Posterior cingulate gyrus (tissue), 11 donors: ENCODE measurements at regions not wholly inside any gene's neighbourhood (a gene's known extent, or its start where the extent isn't known, plus 50 kb on each side); places are given as distances from the start of the nearest gene placed in this dataset.
"Not testable (repeated sequence)": the region's sequence is repeated elsewhere in the genome, so short reads cannot be mapped to it uniquely, and the experiment has no call there.

Experiments
- DNase-seq, 10 donors: peaks; one replicate each; pipeline versions ENCODE4 v3.0.0 to v3.0.0-alpha.2; 2020 to 2021; ENCODE audit warnings: mixed read lengths in 3 of 10
- intact Hi-C: fragments of 100-400 bp; cut with DNase I; formaldehyde crosslinking; loops from one replicate; pipeline ENCODE4 v1.15.1; 2023

- intact Hi-C loops: no loop called here
- no peak for DNase-seq
Measured at GRCh38 chr15:70387993-70388392, 290.3 kb upstream of the TLE3 start.

GRCh38 chr15:70387081-70387480 is 289.4 kb upstream of the TLE3 start:
- no peak for DNase-seq
- intact Hi-C loops: no loop called here

DNA sequence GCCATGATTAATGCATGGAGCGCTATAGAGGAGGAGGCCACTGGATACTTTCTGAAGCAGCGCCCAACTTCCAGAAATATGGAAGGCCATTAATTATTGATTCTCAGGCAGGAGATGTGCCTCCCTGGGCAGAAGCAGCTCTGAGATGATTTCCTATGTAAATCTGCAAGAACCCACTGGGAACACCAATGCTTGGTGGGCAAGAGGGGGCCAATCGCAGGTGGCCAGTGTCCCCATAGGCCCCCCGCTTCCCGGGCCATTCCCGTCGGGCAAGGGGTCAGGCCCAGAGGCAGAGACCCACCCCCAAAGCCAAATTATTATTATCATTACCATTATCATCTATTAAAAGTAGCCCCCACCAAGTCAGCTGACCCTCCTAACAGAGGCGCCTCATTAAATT is 288.0 kb upstream of the TLE3 start:
- DNase-seq: no peak
- intact Hi-C loops: no loop called here

DNA sequence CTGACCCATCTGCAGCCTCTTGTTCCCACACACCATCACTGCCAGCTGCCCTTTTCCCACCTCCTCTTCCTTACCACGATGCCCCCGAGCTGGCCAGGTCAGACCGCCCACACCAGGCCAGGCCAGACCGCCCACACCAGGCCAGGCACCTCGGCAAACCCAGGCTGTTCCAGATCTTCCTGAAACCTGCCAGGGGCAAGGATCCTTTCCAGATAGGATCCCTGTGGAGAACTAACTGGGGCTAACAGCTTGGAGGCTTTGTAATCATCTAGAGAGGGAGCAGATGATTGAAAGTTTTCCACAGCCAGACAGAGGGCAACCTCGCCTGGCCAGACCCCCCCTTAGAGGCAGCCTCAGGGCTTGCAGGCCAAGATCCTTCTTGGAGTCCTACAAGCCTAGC is 287.3 kb upstream of the TLE3 start:
- intact Hi-C loops: no loop called here
- DNase-seq: no peak

DNA sequence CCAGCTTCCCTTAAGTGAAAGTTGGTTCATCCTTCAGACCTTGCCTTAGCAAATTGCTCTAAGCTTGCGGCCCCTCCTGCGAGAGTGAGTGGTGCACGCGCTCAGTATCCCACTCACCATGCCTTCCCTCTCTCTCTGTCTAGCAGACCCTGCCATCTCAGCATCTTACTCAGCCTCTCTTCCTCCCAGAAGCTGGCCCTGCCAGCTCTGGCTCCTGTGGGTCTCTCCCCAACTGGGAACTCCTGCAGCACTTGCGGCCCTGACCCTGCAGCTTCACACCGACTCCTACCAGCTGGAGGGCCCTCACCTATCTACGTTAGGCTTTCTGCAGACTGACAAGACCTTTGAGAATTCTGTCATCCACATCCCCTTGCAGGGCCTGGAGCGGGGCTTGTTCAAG is 286.1 kb upstream of the TLE3 start:
- no peak for DNase-seq
- intact Hi-C loops: no loop called here

- intact Hi-C loops: no loop called here
Measured at GRCh38 chr15:70382762-70383458, 285.2 kb upstream of the TLE3 start.

GRCh38 chr15:70382009-70382749 is 284.5 kb upstream of the TLE3 start:
- intact Hi-C loops: no loop called here

More at GRCh38 chr15:70382762-70383458, 285.2 kb upstream of the TLE3 start:
- no peak for DNase-seq

DNA sequence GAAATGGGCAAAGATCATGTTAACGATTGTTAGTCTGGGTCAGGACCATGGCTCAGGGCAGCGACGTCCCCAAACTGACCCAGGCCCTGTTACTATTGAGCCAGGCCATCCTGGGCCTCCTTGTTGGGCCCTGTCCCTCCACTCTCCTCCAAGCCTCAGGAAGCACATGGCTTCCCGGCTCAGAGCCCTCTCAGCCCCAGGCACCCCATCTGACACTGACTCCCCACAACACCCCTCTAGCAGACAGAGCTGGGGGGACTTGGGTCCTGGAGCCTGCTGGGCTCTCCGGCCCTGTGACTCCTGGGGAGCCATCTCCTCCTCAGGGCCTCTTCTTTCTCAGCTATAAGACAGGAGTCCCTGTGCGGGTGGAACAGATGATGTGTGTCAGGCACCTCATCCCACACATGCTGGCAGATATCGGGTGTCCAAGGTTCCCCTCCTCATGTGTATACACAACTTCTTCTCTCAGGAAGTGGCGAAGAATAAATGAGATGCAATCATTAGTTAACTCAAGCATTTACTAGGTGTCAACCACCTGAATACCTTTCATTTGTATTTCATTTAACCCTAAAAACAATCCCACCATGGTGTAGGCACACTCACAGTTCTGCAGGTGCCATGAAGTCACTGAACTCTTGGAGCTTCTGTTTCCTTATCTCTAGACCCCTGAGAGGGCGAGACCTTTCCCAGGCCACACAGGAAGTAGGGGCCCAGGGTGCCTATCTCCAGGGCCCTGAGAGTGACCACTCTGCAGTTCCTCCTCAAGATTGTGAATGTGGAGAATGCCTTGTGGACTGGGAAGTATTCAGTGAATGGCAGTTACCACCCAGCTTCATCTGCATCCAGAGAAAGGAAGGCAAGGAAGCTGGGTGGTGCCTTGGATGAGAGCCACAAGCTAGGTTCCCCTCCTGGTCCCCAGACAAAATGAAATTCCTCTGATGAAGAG is 282.5 kb upstream of the TLE3 start:
- no peak for DNase-seq
- intact Hi-C loops: no loop called here

More at GRCh38 chr15:70382009-70382749, 284.5 kb upstream of the TLE3 start:
- no peak for DNase-seq

- intact Hi-C loops: no loop called here
Measured at GRCh38 chr15:70379134-70379533, 281.4 kb upstream of the TLE3 start.

DNA sequence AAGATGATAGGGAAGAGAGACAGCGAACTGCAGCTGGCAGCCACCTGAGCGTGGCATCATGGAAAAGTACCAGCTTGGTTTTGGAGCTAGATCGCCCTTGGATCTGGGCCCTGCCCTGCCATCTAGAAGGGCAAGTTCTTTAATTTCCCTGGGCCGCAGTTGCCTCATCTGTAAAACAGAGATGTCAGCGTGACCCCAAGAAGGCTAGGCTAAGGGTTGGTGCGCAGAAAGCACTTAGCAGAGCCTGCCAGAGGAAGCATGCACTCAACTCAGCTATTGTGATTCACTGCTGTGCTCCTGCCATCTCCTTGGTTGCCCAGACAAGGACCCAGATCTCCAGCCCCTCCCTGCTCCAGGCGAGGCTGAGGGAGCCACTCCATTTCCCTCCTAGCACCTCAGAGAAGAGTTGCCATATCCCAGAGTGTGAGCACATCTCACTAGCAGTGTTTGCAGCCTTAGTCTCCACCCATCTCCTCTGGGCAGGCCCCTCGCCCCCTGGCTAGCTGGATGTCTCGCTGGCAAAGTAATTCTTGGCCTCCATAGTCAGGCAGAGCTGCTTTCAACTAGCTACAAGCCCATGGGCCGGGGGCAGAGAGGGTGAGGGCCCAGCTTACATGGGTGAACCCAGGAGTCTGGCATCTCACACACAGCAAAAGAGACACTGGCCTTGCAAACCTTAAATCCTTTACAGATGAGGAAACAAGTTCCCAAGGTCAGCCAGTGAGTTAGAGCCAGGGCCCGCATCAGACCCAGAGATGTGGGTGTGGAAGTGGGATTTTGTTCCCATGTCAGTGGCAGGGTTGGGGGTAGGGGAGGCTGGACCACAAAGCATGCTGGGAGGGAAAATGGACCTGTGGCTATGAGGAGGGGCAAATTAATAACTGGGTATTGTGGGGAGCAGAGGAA is 280.7 kb upstream of the TLE3 start:
- intact Hi-C loops: no loop called here
- peak in 1 of 10 donors; percentile 70 for DNase-seq

More at GRCh38 chr15:70379134-70379533, 281.4 kb upstream of the TLE3 start:
- DNase-seq: no peak

DNA sequence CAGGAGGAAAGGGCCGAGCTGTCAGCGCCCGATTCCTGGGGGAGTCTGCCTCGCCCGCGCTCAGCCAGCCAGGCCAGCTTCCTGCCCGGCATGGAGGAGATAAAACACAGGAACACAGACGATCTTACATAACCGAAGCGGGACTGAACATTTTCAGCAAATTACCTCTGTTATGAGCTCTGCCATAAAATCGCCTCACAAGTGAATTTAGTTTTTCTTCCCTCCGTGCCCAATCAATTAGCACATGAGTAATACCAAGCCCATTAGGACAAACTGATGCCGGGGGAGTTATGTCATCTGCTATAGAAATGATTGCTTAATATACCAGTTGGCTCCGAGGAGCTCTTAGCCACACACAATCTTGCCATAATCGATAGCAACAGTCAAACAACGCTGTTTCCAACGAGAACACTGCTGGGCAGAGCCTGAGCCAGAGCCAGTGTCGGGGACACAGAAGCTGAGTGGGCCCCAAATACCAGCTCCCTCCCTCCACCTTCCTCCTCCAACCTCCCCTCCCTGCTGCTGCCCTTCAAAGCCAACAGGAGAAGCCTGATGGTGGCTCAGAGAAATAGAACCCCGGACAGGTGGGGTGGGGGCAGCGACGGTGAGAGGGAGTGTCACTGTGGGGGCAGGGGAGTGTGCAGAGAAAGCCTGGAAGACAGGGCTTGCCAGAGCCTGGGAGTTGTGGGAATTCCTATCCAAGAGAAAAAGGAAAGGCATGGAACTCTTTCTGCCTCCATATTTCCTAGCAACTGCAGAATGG is 279.4 kb upstream of the TLE3 start:
- peak in 8 of 10 donors; percentile 44 to 93 (median 64) for DNase-seq
- intact Hi-C loops: no loop called here

DNA sequence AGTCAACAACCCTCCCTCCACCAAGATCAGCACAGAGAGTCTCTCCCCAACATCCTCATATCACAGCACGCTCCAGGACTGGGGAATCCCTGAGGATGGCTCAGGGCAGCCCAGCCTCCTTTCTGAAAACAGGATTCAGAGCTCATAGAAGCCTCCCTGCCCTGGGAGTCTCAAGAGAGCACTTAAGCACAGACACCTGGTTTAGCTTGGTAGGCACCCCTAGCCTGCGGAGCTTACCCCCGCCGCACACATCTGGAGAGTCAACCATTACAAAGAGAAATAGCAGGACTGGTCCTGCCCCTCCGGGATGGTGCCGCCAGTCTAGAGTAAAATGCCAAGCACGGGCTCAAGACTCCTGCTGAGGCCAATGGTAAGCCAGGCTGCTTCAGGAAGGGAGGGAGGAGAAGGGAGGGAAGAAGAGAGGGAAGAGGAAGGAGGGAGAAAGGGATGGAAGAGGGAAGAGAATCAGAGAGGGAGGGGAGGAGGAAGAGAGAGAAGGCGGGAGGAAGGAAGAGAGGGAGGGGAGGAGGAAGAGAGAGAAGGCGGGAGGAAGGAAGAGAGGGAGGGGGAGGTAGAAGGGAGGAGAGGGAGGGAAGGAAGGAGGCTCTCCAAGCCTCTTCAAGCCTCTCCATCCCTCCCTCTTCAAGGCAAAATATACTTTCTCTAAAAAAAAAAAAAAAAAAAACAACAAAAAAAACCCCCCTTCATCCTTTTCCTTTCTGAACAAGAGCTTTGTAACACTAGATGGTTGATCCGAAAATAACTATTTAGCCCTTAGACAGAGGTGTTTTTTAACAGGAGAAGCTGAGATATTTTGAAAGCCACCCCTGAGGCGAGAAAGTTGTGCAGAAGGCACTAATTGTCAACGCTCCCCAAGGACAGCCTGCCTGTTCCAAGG is 278.6 kb upstream of the TLE3 start:
- intact Hi-C loops: no loop called here
- DNase-seq: no peak

DNA sequence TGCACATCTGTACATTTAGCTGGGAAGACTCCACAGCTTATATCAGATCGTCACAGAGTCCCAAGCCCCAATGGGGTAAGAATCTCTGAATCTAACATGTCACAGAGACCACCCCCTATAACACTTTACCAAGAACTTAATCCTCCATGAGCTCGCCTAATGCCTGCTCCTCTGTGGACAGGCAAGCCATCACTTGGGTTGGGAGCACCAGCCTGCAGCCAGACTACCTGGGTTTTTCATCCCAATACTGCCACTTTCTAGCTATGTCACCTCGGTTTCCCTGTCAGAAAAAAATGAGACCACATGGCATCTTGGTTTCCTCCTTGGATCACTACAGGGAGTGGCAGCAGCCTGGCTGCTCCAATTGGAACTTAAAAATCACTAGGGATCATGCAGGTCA is 277.9 kb upstream of the TLE3 start:
- intact Hi-C loops: no loop called here
- DNase-seq: no peak

DNA sequence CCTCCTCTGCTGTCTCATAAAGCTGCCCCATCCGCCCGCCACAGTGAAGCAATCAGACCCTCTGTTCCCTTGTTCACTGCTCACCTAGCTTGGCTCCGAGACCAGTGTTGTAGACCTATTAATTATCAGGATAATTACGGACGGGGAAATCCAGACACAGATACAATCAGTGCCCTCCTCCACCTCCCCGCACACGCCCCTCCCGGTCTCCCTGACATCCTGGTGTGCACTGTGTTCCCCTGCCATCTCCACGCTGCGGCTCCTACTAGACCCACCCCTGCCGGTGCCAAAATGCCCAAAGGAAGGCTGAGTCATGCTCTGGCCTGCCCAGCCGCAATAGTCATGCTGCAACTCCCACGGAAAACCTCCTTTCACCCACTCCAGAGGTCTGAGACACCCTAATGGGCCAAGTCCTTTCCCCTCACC is 277.3 kb upstream of the TLE3 start:
- DNase-seq: no peak
- intact Hi-C loops: no loop called here

- intact Hi-C loops: no loop called here
- DNase-seq: no peak
Measured at GRCh38 chr15:70374096-70374495, 276.4 kb upstream of the TLE3 start.

DNA sequence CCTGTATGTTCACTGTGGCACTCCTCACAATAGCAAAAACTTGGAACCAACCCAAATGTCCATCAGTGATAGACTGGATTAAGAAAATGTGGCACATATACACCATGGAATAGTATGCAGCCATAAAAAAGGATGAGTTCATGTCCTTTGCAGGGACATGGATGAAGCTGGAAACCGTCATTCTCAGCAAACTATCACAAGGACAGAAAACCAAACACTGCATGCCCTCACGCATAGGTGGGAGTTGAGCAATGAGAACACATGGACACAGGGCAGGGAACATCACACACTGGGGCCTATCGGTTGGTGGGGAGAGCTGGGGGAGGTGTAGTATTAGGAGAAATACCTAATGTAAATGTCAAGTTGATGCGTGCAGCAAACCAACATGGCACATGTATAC is 275.7 kb upstream of the TLE3 start:
- DNase-seq, intact Hi-C loops: not testable (repeated sequence)

DNA sequence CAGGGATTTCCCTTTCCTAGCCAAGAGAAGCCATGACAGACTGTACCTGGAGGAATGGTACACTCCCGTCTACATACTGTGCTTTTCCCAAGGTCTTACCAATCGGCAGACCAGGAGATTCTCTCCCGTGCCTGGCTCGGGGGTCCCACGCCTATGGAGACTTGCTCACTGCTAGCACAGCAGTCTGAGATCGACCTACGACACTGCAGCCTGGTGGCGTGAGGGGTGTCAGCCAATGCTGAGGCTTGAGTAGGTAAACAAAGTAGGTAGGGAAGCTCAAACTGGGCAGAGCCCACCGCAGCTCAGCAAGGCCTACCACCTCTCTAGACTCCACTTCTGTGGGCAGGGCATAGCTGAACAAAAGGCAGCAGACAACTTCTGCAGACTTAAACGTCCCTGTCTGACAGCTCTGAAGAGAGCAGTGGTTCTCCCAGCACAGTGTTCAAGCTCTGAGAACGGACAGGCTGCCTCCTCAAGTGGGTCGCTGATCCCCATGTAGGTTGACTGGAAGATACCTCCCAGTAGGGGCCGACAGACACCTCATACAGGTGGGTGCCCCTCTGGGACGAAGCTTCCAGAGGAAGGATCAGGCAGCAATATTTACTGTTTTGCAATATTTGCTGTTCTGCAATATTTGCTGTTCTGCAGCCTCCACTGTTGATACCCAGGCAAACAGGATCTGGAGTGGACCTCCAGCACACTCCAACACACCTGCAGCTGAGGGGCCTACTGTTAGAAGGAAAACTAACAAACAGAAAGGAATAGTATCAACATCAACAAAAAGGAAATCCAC is 270.4 kb upstream of the TLE3 start:
- intact Hi-C loops: not testable (repeated sequence)

More for the DNA sequence above, 270.4 kb upstream of the TLE3 start:
- DNase-seq: not testable (repeated sequence)
